ENCODE measurements at regions not wholly inside any gene's neighbourhood (a gene's known extent, or its start where the extent isn't known, plus 50 kb on each side); places are given as distances from the start of the nearest gene placed in this dataset.
"Not testable (repeated sequence)": the region's sequence is repeated elsewhere in the genome, so short reads cannot be mapped to it uniquely, and the experiment has no call there.

GRCh38 chr15:87703327-87704111, 553.0 kb downstream of the NTRK3 start:
- Histone ChIP-seq H3K27ac (ENCODE audit: low read depth, low read length) (no peak overlapping the region), H3K36me3 (ENCODE audit: insufficient read depth, low read length) (no peaks in the 10 kb centered on the region), H3K9ac (ENCODE audit: low read depth, low read length) (no peak overlapping the region), H3K27me3 (ENCODE audit: insufficient read depth, low read length) (no peaks in the 10 kb centered on the region), H3K4me3 (ENCODE audit: low read length) (no peak overlapping the region), H3K9me3 (ENCODE audit: insufficient read depth, low read depth, low read length) (no peaks in the 10 kb centered on the region), H3K4me1 (ENCODE audit: insufficient read depth, low read length) (peaks cover 2% of the 10 kb centered on the region; the same call in 1 of the 2 replicates)
- 84% methylated on average over 18 of the region's 18 CpGs for WGBS

- Histone ChIP-seq H3K9me3 (ENCODE audit: insufficient read depth, low read depth, low read length) (no peaks in the 10 kb centered on the region), H3K27me3 (ENCODE audit: insufficient read depth, low read length) (no peaks in the 10 kb centered on the region), H3K4me1 (ENCODE audit: insufficient read depth, low read length) (peaks cover 2% of the 10 kb centered on the region; the same call in 1 of the 2 replicates), H3K4me3 (ENCODE audit: low read length) (no peak overlapping the region), H3K27ac (ENCODE audit: low read depth, low read length) (no peak overlapping the region), H3K36me3 (ENCODE audit: insufficient read depth, low read length) (no peaks in the 10 kb centered on the region), H3K9ac (ENCODE audit: low read depth, low read length) (no peak overlapping the region)
- WGBS, result 91% methylated on average over 4 of the region's 4 CpGs
Measured at GRCh38 chr15:87702270-87702669, 554.3 kb downstream of the NTRK3 start.

- not testable (repeated sequence) for H3K27ac ChIP-seq (ENCODE audit: low read depth, low read length); H3K4me3 ChIP-seq (ENCODE audit: low read length); H3K36me3 ChIP-seq (ENCODE audit: insufficient read depth, low read length); H3K9ac ChIP-seq (ENCODE audit: low read depth, low read length); H3K9me3 ChIP-seq (ENCODE audit: insufficient read depth, low read depth, low read length); H3K4me1 ChIP-seq (ENCODE audit: insufficient read depth, low read length); H3K27me3 ChIP-seq (ENCODE audit: insufficient read depth, low read length)
- 88% methylated on average over 2 of the region's 2 CpGs for WGBS
Measured at GRCh38 chr15:87698467-87698866, 558.1 kb downstream of the NTRK3 start.

DNA sequence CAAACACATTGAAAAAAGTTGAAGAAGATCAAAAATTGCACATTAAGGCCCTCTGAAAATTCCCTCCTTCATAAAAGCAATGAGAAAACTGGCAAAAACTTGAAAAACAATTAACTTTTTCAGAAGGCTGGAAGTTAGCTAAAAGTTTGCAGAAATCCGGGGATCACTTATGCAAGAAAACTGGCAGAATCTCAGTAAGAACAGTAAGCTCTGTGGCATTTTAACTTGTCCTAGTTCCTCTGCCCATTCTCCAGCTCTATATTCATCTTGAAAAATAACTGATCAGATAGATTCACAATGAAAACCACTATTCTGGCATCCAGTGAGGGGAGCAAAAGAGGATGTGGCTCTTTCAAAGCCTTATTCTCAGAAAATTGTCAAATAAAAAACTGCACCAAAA, 566.8 kb downstream of the NTRK3 start:
- Histone ChIP-seq H3K9me3 (ENCODE audit: insufficient read depth, low read depth, low read length) (0 out of 2 replicates have a peak, but pooled peaks cover 5% of the 10 kb centered on the region), H3K4me3 (ENCODE audit: low read length) (no peak overlapping the region), H3K27ac (ENCODE audit: low read depth, low read length) (no peak overlapping the region), H3K9ac (ENCODE audit: low read depth, low read length) (no peak overlapping the region), H3K36me3 (ENCODE audit: insufficient read depth, low read length) (no peaks in the 10 kb centered on the region), H3K4me1 (ENCODE audit: insufficient read depth, low read length) (no peaks in the 10 kb centered on the region), H3K27me3 (ENCODE audit: insufficient read depth, low read length) (no peaks in the 10 kb centered on the region)
- WGBS, result 90% methylated on average over 1 of the region's 1 CpG

DNA sequence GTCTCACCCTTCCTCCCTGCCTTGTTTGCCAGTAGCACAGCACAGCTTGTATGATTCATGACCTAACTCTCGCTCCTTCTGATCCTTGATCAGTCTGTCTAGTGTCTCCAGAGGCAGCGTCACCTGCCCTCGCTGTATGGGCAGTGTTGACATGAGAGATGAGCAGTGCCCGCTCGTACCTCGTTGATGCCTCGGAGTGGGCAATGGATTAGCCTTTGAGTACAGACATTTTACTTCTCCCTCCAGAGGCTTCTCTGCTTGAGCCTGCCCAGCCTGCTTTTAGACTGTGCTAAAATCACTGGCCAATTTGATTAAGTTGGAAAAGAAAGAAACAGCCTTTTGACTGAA, 569.0 kb downstream of the NTRK3 start:
- Histone ChIP-seq H3K4me1 (ENCODE audit: insufficient read depth, low read length) (no peaks in the 10 kb centered on the region), H3K36me3 (ENCODE audit: insufficient read depth, low read length) (no peaks in the 10 kb centered on the region), H3K9ac (ENCODE audit: low read depth, low read length) (no peak overlapping the region), H3K9me3 (ENCODE audit: insufficient read depth, low read depth, low read length) (0 out of 2 replicates have a peak, but pooled peaks cover 5% of the 10 kb centered on the region), H3K27me3 (ENCODE audit: insufficient read depth, low read length) (no peaks in the 10 kb centered on the region), H3K4me3 (ENCODE audit: low read length) (no peak overlapping the region), H3K27ac (ENCODE audit: low read depth, low read length) (no peak overlapping the region)
- WGBS, result 97% methylated on average over 7 of the region's 7 CpGs

GRCh38 chr15:87686841-87687522, 569.6 kb downstream of the NTRK3 start:
- 95% methylated on average over 2 of the region's 4 CpGs for WGBS
- Histone ChIP-seq H3K27me3 (ENCODE audit: insufficient read depth, low read length) (no peaks in the 10 kb centered on the region), H3K4me1 (ENCODE audit: insufficient read depth, low read length) (no peaks in the 10 kb centered on the region), H3K9ac (ENCODE audit: low read depth, low read length) (no peak overlapping the region), H3K9me3 (ENCODE audit: insufficient read depth, low read depth, low read length) (0 out of 2 replicates have a peak, but pooled peaks cover 2% of the 10 kb centered on the region), H3K27ac (ENCODE audit: low read depth, low read length) (no peak overlapping the region), H3K4me3 (ENCODE audit: low read length) (no peak overlapping the region), H3K36me3 (ENCODE audit: insufficient read depth, low read length) (no peaks in the 10 kb centered on the region)

GRCh38 chr15:87686339-87686738, 570.2 kb downstream of the NTRK3 start:
- Histone ChIP-seq H3K4me1 (ENCODE audit: insufficient read depth, low read length) (no peaks in the 10 kb centered on the region), H3K4me3 (ENCODE audit: low read length) (no peak overlapping the region), H3K9me3 (ENCODE audit: insufficient read depth, low read depth, low read length) (no peaks in the 10 kb centered on the region), H3K27ac (ENCODE audit: low read depth, low read length) (no peak overlapping the region), H3K36me3 (ENCODE audit: insufficient read depth, low read length) (no peaks in the 10 kb centered on the region), H3K9ac (ENCODE audit: low read depth, low read length) (no peak overlapping the region), H3K27me3 (ENCODE audit: insufficient read depth, low read length) (no peaks in the 10 kb centered on the region)
- WGBS, result 94% methylated on average over 5 of the region's 5 CpGs

DNA sequence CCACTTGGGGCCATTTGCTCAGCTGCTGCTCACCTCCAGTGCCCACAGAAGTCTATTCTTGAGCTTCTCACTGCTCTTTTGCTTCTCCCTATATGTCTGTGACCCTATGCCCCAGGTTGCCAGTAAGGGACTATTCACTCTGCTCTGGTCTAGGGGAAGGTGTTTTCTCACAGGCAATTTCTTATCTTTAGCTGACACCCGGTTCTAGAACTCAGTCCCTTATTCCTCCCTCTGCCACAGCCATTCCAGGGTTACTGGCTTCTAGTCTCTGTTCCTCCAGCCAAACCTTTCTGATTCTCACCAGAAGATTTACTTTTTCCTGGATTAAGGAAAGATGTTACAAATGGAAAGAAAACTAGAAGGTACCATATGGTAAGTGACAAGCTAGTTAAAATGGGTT, 574.0 kb downstream of the NTRK3 start:
- H3K9ac ChIP-seq (ENCODE audit: low read depth, low read length), result no peak overlapping the region
- H3K4me3 ChIP-seq (ENCODE audit: low read length), result no peak overlapping the region
- H3K27me3 ChIP-seq (ENCODE audit: insufficient read depth, low read length), result no peaks in the 10 kb centered on the region
- no peak overlapping the region for H3K27ac ChIP-seq (ENCODE audit: low read depth, low read length)
- no peaks in the 10 kb centered on the region for H3K9me3 ChIP-seq (ENCODE audit: insufficient read depth, low read depth, low read length)
- no peaks in the 10 kb centered on the region for H3K4me1 ChIP-seq (ENCODE audit: insufficient read depth, low read length)
- H3K36me3 ChIP-seq (ENCODE audit: insufficient read depth, low read length), result no peaks in the 10 kb centered on the region
- WGBS, result 86% methylated on average over 1 of the region's 1 CpG

GRCh38 chr15:87681104-87681503, 575.4 kb downstream of the NTRK3 start:
- Histone ChIP-seq H3K4me3 (ENCODE audit: low read length) (no peak overlapping the region), H3K27me3 (ENCODE audit: insufficient read depth, low read length) (no peaks in the 10 kb centered on the region), H3K4me1 (ENCODE audit: insufficient read depth, low read length) (no peaks in the 10 kb centered on the region), H3K27ac (ENCODE audit: low read depth, low read length) (no peak overlapping the region), H3K9ac (ENCODE audit: low read depth, low read length) (no peak overlapping the region), H3K9me3 (ENCODE audit: insufficient read depth, low read depth, low read length) (no peaks in the 10 kb centered on the region), H3K36me3 (ENCODE audit: insufficient read depth, low read length) (no peaks in the 10 kb centered on the region)
- WGBS, result 87% methylated on average over 1 of the region's 1 CpG

GRCh38 chr15:87680208-87680607, 576.3 kb downstream of the NTRK3 start:
- no peaks in the 10 kb centered on the region for H3K27me3 ChIP-seq (ENCODE audit: insufficient read depth, low read length)
- H3K9me3 ChIP-seq (ENCODE audit: insufficient read depth, low read depth, low read length), result no peaks in the 10 kb centered on the region
- 96% methylated on average over 1 of the region's 1 CpG for WGBS
- H3K36me3 ChIP-seq (ENCODE audit: insufficient read depth, low read length), result no peaks in the 10 kb centered on the region
- H3K9ac ChIP-seq (ENCODE audit: low read depth, low read length), result no peak overlapping the region
- no peaks in the 10 kb centered on the region for H3K4me1 ChIP-seq (ENCODE audit: insufficient read depth, low read length)
- H3K4me3 ChIP-seq (ENCODE audit: low read length), result no peak overlapping the region
- H3K27ac ChIP-seq (ENCODE audit: low read depth, low read length), result no peak overlapping the region

GRCh38 chr15:87675271-87675670, 581.3 kb downstream of the NTRK3 start:
- Histone ChIP-seq H3K27me3 (ENCODE audit: insufficient read depth, low read length) (no peaks in the 10 kb centered on the region), H3K4me1 (ENCODE audit: insufficient read depth, low read length) (no peaks in the 10 kb centered on the region), H3K36me3 (ENCODE audit: insufficient read depth, low read length) (no peaks in the 10 kb centered on the region), H3K9me3 (ENCODE audit: insufficient read depth, low read depth, low read length) (no peaks in the 10 kb centered on the region), H3K9ac (ENCODE audit: low read depth, low read length) (no peak overlapping the region), H3K4me3 (ENCODE audit: low read length) (no peak overlapping the region), H3K27ac (ENCODE audit: low read depth, low read length) (no peak overlapping the region)
- 96% methylated on average over 5 of the region's 5 CpGs for WGBS

Data from HUES64 (cell line).